Neuronal stem cell (in vitro differentiated cells): ENCODE measurements at regions not wholly inside any gene's neighbourhood (a gene's known extent, or its start where the extent isn't known, plus 50 kb on each side); places are given as distances from the start of the nearest gene placed in this dataset.

Experiments
- DNase-seq: peaks from one replicate; pipeline ENCODE4 v3.0.0-alpha.2; 2013; ENCODE audit warnings: low spot score
- H2AFZ ChIP-seq: one replicate; pipeline ENCODE4 v1.6.1; 2013; ENCODE audit warnings: mild to moderate bottlenecking, low read length, inconsistent platforms
- H2AK5ac ChIP-seq: 2 replicates; pipeline ENCODE4 v1.6.1; 2013; ENCODE audit warnings: low read depth, mild to moderate bottlenecking, inconsistent platforms, low read length, moderate library complexity, mixed read lengths
- H2BK120ac ChIP-seq: 2 replicates; pipeline ENCODE4 v1.6.1; 2013; ENCODE audit warnings: low read depth, mild to moderate bottlenecking, inconsistent platforms, low read length, moderate library complexity, mixed read lengths
- H2BK12ac ChIP-seq: one replicate; pipeline ENCODE4 v1.6.1; 2013; ENCODE audit warnings: low read length, inconsistent platforms
- H2BK15ac ChIP-seq: 2 replicates; pipeline ENCODE4 v1.6.1; 2013; ENCODE audit warnings: mild to moderate bottlenecking, low read length, inconsistent platforms, mixed read lengths
- H2BK5ac ChIP-seq: one replicate; pipeline ENCODE4 v1.6.1; 2013; ENCODE audit warnings: inconsistent platforms, mild to moderate bottlenecking, low read length, moderate library complexity
- H3K14ac ChIP-seq: one replicate; pipeline ENCODE4 v1.6.1; 2013; ENCODE audit warnings: low read length, inconsistent platforms
- H3K18ac ChIP-seq: 2 replicates; pipeline ENCODE4 v1.6.1; 2013; ENCODE audit warnings: low read length, inconsistent platforms
- H3K23ac ChIP-seq: 2 replicates; pipeline ENCODE4 v1.6.1; 2013; ENCODE audit warnings: low read depth, mild to moderate bottlenecking, mixed read lengths, low read length, inconsistent platforms; ENCODE audit not compliant: poor library complexity
- H3K27ac ChIP-seq: replicated peaks from 3 replicates; pipeline ENCODE4 v1.5.1; 2013; ENCODE audit warnings: low read length, inconsistent platforms
- H3K27me3 ChIP-seq, 3 experiments: 2 replicates each; pipeline ENCODE4 v1.6.1; 2013; ENCODE audit warnings: low read length in 3 of 3, mild to moderate bottlenecking in 2 of 3, inconsistent platforms in 1 of 3, low read depth in 1 of 3, mixed read lengths in 1 of 3, moderate library complexity in 1 of 3; ENCODE audit not compliant: control insufficient read depth in 3 of 3, insufficient read depth in 3 of 3
- H3K36me3 ChIP-seq, 2 donors: replicated peaks in 1 of 2; 2 replicates each; pipeline ENCODE4 v1.6.1; 2013; ENCODE audit warnings: low read length in 2 of 2; ENCODE audit not compliant: control insufficient read depth in 2 of 2, insufficient read depth in 2 of 2
- H3K4ac ChIP-seq: 2 replicates; pipeline ENCODE4 v1.6.1; 2013; ENCODE audit warnings: inconsistent platforms, mild to moderate bottlenecking, low read length, moderate library complexity
- H3K4me1 ChIP-seq, 2 donors: 1 replicate in 1 of 2; 2 replicates in 1 of 2; pipeline ENCODE4 v1.6.1; 2013; ENCODE audit warnings: low read length in 2 of 2, low read depth in 1 of 2; ENCODE audit not compliant: control insufficient read depth in 2 of 2, insufficient read depth in 1 of 2
- H3K4me2 ChIP-seq: one replicate; pipeline ENCODE4 v1.6.1; 2013; ENCODE audit warnings: mild to moderate bottlenecking, low read length, inconsistent platforms; ENCODE audit not compliant: insufficient read depth, poor library complexity, severe bottlenecking
- H3K4me3 ChIP-seq, 2 donors: 2 replicates each; pipeline ENCODE4 v1.5.1; 2013; ENCODE audit warnings: low read length in 2 of 2, mild to moderate bottlenecking in 2 of 2, inconsistent platforms in 1 of 2, moderate library complexity in 1 of 2
- H3K79me1 ChIP-seq: one replicate; pipeline ENCODE4 v1.6.1; 2013; ENCODE audit warnings: low read depth, mild to moderate bottlenecking, inconsistent platforms, low read length, moderate library complexity
- H3K9ac ChIP-seq: one replicate; pipeline ENCODE4 v1.6.1; 2013; ENCODE audit warnings: mild to moderate bottlenecking, low read depth, low read length, inconsistent platforms; ENCODE audit not compliant: poor library complexity
- H3K9me3 ChIP-seq, 2 donors: replicated peaks in 1 of 2; 2 replicates each; pipeline versions ENCODE3 to v1.6.1; 2013; ENCODE audit warnings: low read length in 2 of 2, mild to moderate bottlenecking in 2 of 2, inconsistent platforms in 1 of 2, low read depth in 1 of 2, mixed read lengths in 1 of 2, moderate library complexity in 1 of 2; ENCODE audit not compliant: control insufficient read depth in 2 of 2, insufficient read depth in 1 of 2
- H4K8ac ChIP-seq: one replicate; pipeline ENCODE4 v1.6.1; 2013; ENCODE audit warnings: low read depth, mild to moderate bottlenecking, inconsistent platforms, low read length, moderate library complexity
- H4K91ac ChIP-seq: one replicate; pipeline ENCODE4 v1.6.1; 2013; ENCODE audit warnings: low read length, low read depth, mild to moderate bottlenecking, inconsistent platforms; ENCODE audit not compliant: poor library complexity
- WGBS, 2 donors: extraction: QIAGEN DNeasy Blood & Tissue Kit; methylation state at CpG; one replicate each; pipeline ENCODE4 v1.1.7; 2013; ENCODE audit warnings: missing lambda C conversion rate in 2 of 2, mixed read lengths in 1 of 2; ENCODE audit not compliant: insufficient read length in 2 of 2, insufficient replicate concordance in 1 of 2; ENCODE audit errors: extremely low coverage in 2 of 2; 5-methylcytosine and 5-hydroxymethylcytosine counted together

- H3K27me3 ChIP-seq, result no peaks in the 10 kb centered on the region
- peaks cover 0 to 1% of the 10 kb centered on the region in 2 donors for H3K4me1 ChIP-seq
- no peak overlapping the region for H2BK12ac ChIP-seq
- H2AFZ ChIP-seq, result no peak overlapping the region
- DNase-seq, result no peak
- WGBS, 2 donors, result no CpG with 5 or more reads among the region's 2 CpGs
- no peak overlapping the region for H3K18ac ChIP-seq
- no peak overlapping the region for H2AK5ac ChIP-seq
- H3K9ac ChIP-seq, result no peak overlapping the region
- no peak overlapping the region for H3K27ac ChIP-seq
- no peak overlapping the region for H2BK120ac ChIP-seq
- H4K91ac ChIP-seq, result no peak overlapping the region
- H3K14ac ChIP-seq, result no peak overlapping the region
- H3K4ac ChIP-seq, result no peak overlapping the region
- no peaks in the 10 kb centered on the region for H3K9me3 ChIP-seq
- H2BK5ac ChIP-seq, result no peak overlapping the region
- H3K23ac ChIP-seq, result no peak overlapping the region
- H4K8ac ChIP-seq, result no peak overlapping the region
- no peak overlapping the region for H3K4me2 ChIP-seq
- no peaks in the 10 kb centered on the region for H3K36me3 ChIP-seq
- H3K4me3 ChIP-seq, result no peak overlapping the region
- H2BK15ac ChIP-seq, result no peak overlapping the region
- no peaks in the 10 kb centered on the region for H3K79me1 ChIP-seq
These were observed 72.4 kb upstream of the NR3C2 start for GRCh38 chr4:148514581-148514980.

DNA sequence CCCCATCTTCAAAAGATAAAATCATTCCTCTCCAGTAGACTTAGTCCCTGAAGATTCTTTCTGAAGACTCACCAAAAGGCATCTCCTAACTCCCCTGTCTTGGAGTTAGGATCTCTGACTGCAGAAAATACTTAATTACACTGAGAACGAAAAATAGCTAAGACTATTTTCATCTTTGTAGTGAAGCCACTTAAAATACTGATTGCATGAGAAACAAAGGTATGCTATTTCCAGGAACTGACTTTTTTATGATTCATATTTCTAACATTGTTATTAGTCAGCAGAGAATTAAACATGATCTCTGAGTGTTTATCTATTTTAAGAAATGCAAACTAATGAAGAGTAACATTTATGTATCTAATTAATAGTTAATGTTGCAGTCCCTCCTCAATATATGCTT lies 71.8 kb upstream of the NR3C2 start:
- H2BK15ac ChIP-seq, result no peak overlapping the region
- no peaks in the 10 kb centered on the region for H3K27me3 ChIP-seq
- H3K18ac ChIP-seq, result no peak overlapping the region
- H3K9me3 ChIP-seq, result no peaks in the 10 kb centered on the region
- H2AK5ac ChIP-seq, result no peak overlapping the region
- peaks cover 0 to 1% of the 10 kb centered on the region in 2 donors for H3K4me1 ChIP-seq
- DNase-seq, result no peak
- no peak overlapping the region for H3K4ac ChIP-seq
- no peak overlapping the region for H3K9ac ChIP-seq
- H2BK12ac ChIP-seq, result no peak overlapping the region
- H3K27ac ChIP-seq, result no peak overlapping the region
- H3K4me3 ChIP-seq, result no peak overlapping the region
- no peak overlapping the region for H3K4me2 ChIP-seq
- H4K91ac ChIP-seq, result no peak overlapping the region
- H2BK5ac ChIP-seq, result no peak overlapping the region
- H3K14ac ChIP-seq, result no peak overlapping the region
- H2BK120ac ChIP-seq, result no peak overlapping the region
- H2AFZ ChIP-seq, result no peak overlapping the region
- no peak overlapping the region for H3K23ac ChIP-seq
- no peaks in the 10 kb centered on the region for H3K36me3 ChIP-seq
- H3K79me1 ChIP-seq, result no peaks in the 10 kb centered on the region
- H4K8ac ChIP-seq, result no peak overlapping the region
- WGBS, 2 donors, result no CpG with 5 or more reads among the region's 1 CpG

DNA sequence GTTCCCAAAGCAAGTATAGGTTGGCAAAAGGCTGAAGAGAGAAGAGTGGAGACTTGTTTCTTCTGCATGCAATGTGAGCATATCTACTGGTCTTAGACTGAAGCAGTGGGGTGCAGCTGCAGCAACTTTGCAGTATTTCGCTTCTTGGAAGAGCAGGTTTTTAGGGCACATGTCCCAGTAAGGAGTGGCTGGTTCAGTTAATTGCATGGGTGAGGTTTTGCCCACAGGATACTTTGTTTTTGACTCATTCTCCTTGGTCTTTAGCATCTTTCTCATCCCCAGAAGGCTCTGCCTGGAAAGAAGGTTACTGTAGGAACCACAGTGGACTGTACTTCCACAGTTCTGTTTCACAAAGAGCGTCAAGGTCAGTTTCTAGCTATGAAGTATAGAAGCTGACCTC lies 68.0 kb upstream of the NR3C2 start:
- H3K9ac ChIP-seq, result no peak overlapping the region
- no peaks in the 10 kb centered on the region for H3K9me3 ChIP-seq
- no peak overlapping the region for H2BK12ac ChIP-seq
- no peak overlapping the region for H3K14ac ChIP-seq
- no peak overlapping the region for H2AK5ac ChIP-seq
- H3K4me2 ChIP-seq, result no peak overlapping the region
- H4K91ac ChIP-seq, result no peak overlapping the region
- H3K27me3 ChIP-seq, result no peaks in the 10 kb centered on the region
- no peak overlapping the region for H2BK120ac ChIP-seq
- no peak overlapping the region for H3K23ac ChIP-seq
- peaks cover 0 to 1% of the 10 kb centered on the region in 2 donors for H3K4me1 ChIP-seq
- no peak for DNase-seq
- H2AFZ ChIP-seq, result no peak overlapping the region
- no peak overlapping the region for H4K8ac ChIP-seq
- H3K36me3 ChIP-seq, result no peaks in the 10 kb centered on the region
- no peak overlapping the region for H3K4ac ChIP-seq
- no peak overlapping the region for H3K18ac ChIP-seq
- no peak overlapping the region for H2BK5ac ChIP-seq
- no peak overlapping the region for H3K27ac ChIP-seq
- H2BK15ac ChIP-seq, result no peak overlapping the region
- WGBS, 2 donors, result no CpG with 5 or more reads among the region's 2 CpGs
- H3K79me1 ChIP-seq, result no peaks in the 10 kb centered on the region
- no peak overlapping the region for H3K4me3 ChIP-seq

- H3K4me2 ChIP-seq, result no peak overlapping the region
- H3K9me3 ChIP-seq, result no peaks in the 10 kb centered on the region
- no peaks in the 10 kb centered on the region for H3K4me1 ChIP-seq
- H3K18ac ChIP-seq, result no peak overlapping the region
- no peak overlapping the region for H2AK5ac ChIP-seq
- H4K91ac ChIP-seq, result no peak overlapping the region
- H2BK120ac ChIP-seq, result no peak overlapping the region
- H4K8ac ChIP-seq, result no peak overlapping the region
- H3K4ac ChIP-seq, result no peak overlapping the region
- no peak overlapping the region for H3K14ac ChIP-seq
- no peak overlapping the region for H2BK12ac ChIP-seq
- no peak overlapping the region for H3K4me3 ChIP-seq
- no peaks in the 10 kb centered on the region for H3K27me3 ChIP-seq
- no peak overlapping the region for H3K27ac ChIP-seq
- no peak overlapping the region for H2BK5ac ChIP-seq
- H3K9ac ChIP-seq, result no peak overlapping the region
- H2AFZ ChIP-seq, result no peak overlapping the region
- H2BK15ac ChIP-seq, result no peak overlapping the region
- no peaks in the 10 kb centered on the region for H3K79me1 ChIP-seq
- WGBS, 2 donors, result no CpG with 5 or more reads among the region's 1 CpG
- DNase-seq, result no peak
- H3K23ac ChIP-seq, result no peak overlapping the region
- no peaks in the 10 kb centered on the region for H3K36me3 ChIP-seq
These were observed 61.5 kb upstream of the NR3C2 start for GRCh38 chr4:148503681-148504080.
